OCI-LY1 (cell line): ENCODE measurements at regions not wholly inside any gene's neighbourhood (a gene's known extent, or its start where the extent isn't known, plus 50 kb on each side); places are given as distances from the start of the nearest gene placed in this dataset.

Experiments used
- EZH2 ChIP-seq: fragments of 200-600 bp; sonication (generic), shearing (Covaris generic); IDR thresholded peaks from 2 replicates; pipeline ENCODE4 v1.8.0; 2017; ENCODE audit warnings: borderline replicate concordance, mixed run types, mild to moderate bottlenecking, antibody characterized with exemption, low read length, moderate library complexity, mixed read lengths
- TF ChIP-seq, protein P1 (sequence below): fragments of 200-600 bp; sonication (generic), shearing (Covaris generic); IDR thresholded peaks from 2 replicates; pipeline ENCODE4 v1.5.1; 2017; ENCODE audit warnings: mild to moderate bottlenecking, antibody characterized with exemption, low read length, moderate library complexity, mixed read lengths

DNA sequence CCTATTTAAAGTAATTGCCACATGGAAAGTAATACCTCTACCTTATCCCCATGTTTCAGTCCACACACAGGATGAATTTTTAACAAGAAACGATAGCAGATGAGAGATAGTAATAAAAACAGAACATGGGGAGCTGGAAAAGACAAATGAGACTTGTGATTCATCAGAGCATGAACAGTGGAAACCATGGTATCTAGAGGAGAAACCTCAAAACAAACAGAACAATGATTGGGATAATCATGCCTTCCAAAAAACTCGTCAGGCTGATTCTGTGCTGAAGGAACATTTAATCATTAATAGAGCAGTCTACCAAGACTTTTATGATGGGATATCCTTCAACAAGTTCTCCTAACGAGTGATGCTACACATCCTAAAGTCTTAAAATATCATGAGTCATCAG lies 1390.7 kb downstream of the FSCB start:
- TF ChIP-seq EZH2 = no peak
- TF ChIP-seq, protein P1, sequence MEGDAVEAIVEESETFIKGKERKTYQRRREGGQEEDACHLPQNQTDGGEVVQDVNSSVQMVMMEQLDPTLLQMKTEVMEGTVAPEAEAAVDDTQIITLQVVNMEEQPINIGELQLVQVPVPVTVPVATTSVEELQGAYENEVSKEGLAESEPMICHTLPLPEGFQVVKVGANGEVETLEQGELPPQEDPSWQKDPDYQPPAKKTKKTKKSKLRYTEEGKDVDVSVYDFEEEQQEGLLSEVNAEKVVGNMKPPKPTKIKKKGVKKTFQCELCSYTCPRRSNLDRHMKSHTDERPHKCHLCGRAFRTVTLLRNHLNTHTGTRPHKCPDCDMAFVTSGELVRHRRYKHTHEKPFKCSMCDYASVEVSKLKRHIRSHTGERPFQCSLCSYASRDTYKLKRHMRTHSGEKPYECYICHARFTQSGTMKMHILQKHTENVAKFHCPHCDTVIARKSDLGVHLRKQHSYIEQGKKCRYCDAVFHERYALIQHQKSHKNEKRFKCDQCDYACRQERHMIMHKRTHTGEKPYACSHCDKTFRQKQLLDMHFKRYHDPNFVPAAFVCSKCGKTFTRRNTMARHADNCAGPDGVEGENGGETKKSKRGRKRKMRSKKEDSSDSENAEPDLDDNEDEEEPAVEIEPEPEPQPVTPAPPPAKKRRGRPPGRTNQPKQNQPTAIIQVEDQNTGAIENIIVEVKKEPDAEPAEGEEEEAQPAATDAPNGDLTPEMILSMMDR = no peak
